ENCODE measurements at regions not wholly inside any gene's neighbourhood (a gene's known extent, or its start where the extent isn't known, plus 50 kb on each side); places are given as distances from the start of the nearest gene placed in this dataset.

- WGBS, 2 experiments (ENCODE audit: extremely low coverage in 1 of 2, insufficient coverage in 1 of 2, insufficient read length in 1 of 2, insufficient replicate concordance in 2 of 2, low coverage in 1 of 2, low lambda C conversion rate in 2 of 2, missing lambda C conversion rate in 1 of 2) = 37% methylated on average over 14 of the region's 14 CpGs; no CpG with 5 or more reads in 1 of the 2 experiments
- Histone ChIP-seq H3K4ac (replicated peaks; ENCODE audit: insufficient read length, low read depth, low read length) (no peak overlapping the region), H4K5ac (ENCODE audit: insufficient read length, low read depth, low read length) (no peak overlapping the region), H4K91ac (replicated peaks; ENCODE audit: insufficient read length, low read length) (no peak overlapping the region), H2BK12ac (ENCODE audit: low read depth, low read length) (no peak overlapping the region), H2AK5ac (ENCODE audit: low read depth, low read length) (no peak overlapping the region), H2BK20ac (ENCODE audit: low read length) (no peak overlapping the region), H3K4me1 (replicated peaks in 1 of 4; ENCODE audit: control insufficient read depth in 3 of 4, insufficient read depth in 4 of 4, low read length in 3 of 4) (peaks cover 8 to 15% (median 12%) of the 10 kb centered on the region in 4 experiments; a peak in 6 of 7 replicates), H4K20me1 (replicated peaks in 1 of 2; ENCODE audit: control insufficient read depth in 1 of 2, insufficient read depth in 2 of 2, low read length in 2 of 2) (no peaks in the 10 kb centered on the region), H2BK5ac (ENCODE audit: low read depth, low read length) (no peak overlapping the region), H3K79me2 (ENCODE audit: control insufficient read depth in 1 of 2, insufficient read depth in 2 of 2, low read length in 2 of 2) (no peaks in the 10 kb centered on the region), H3K23ac (ENCODE audit: insufficient read length) (no peak overlapping the region), H3K56ac (replicated peaks; ENCODE audit: insufficient read length, low read depth, low read length) (no peak overlapping the region), H3K9ac (replicated peaks in 1 of 4; ENCODE audit: extremely low read depth in 1 of 4, low read depth in 3 of 4, low read length in 3 of 4) (no peak overlapping the region), H3K23me2 (ENCODE audit: low read depth, low read length) (no peaks in the 10 kb centered on the region), H3K79me1 (ENCODE audit: low read depth, low read length) (no peaks in the 10 kb centered on the region), H3K36me3 (ENCODE audit: control insufficient read depth in 2 of 4, insufficient read depth in 4 of 4, low read length in 3 of 4) (no peaks in the 10 kb centered on the region), H2BK120ac (replicated peaks; ENCODE audit: low read depth, low read length) (peak overlapping the region; percentile 11), H3K18ac (ENCODE audit: extremely low read depth, low read length) (peak overlapping the region; percentile 62; the same call in 1 of the 2 replicates), H3K27ac (ENCODE audit: low read depth, low read length) (no peak overlapping the region), H3K27me3 (replicated peaks in 1 of 4; ENCODE audit: control insufficient read depth in 3 of 4, extremely low read depth in 1 of 4, insufficient read depth in 3 of 4, low read length in 3 of 4) (no peaks in the 10 kb centered on the region; a peak in 1 of 7 replicates), H3K4me2 (ENCODE audit: insufficient read depth in 1 of 2, low read depth in 2 of 2, low read length in 2 of 2) (peak overlapping the region; percentile 56 to 58), H3K14ac (ENCODE audit: insufficient read length) (no peak overlapping the region), H4K8ac (ENCODE audit: extremely low read depth, insufficient read depth, low read length) (no peak overlapping the region; the same call in 1 of the 2 replicates), H2AFZ (ENCODE audit: low read length) (peak overlapping the region; percentile 27; the same call in 1 of the 2 replicates), H3K4me3 (ENCODE audit: extremely low read depth in 1 of 4, insufficient read depth in 2 of 4, low read depth in 3 of 4, low read length in 4 of 4) (peak overlapping the region in 1 of 4 experiments; percentile 40; a peak in 1 of 8 replicates), H3K9me3 (ENCODE audit: insufficient read depth in 2 of 2, low read depth in 1 of 2, low read length in 1 of 2) (no peaks in the 10 kb centered on the region), H2BK15ac (ENCODE audit: low read length) (no peak overlapping the region)
- DNase-seq (ENCODE audit: low read depth in 1 of 2, low spot score in 2 of 2) (peak; percentile 15 to 48), FAIRE-seq (peak; percentile 73)
- CTCF ChIA-PET (ENCODE audit: partially characterized antibody) = interaction anchor here (0.7 to 1.2 kb wide), 4 partner anchors 8 to 337 kb away, joined by 3 read pairs; no protein-coding TSS in a partner anchor
- POLR2A ChIA-PET (ENCODE audit: partially characterized antibody) = interaction anchor here (0.6 kb wide), 1 partner anchor 256 kb away, joined by 3 read pairs; no protein-coding TSS in a partner anchor
- TF ChIP-seq POLR2AphosphoS5 (IDR thresholded peaks at IDR 0.05; ENCODE audit: low read depth, low read length) (no peak), CBX5 (IDR thresholded peaks at IDR 0.05; ENCODE audit: low read depth, low read length) (no peak), CTCF (IDR thresholded peaks at IDR 0.05; ENCODE audit: control extremely low read depth in 1 of 3, insufficient read depth in 1 of 3, low read depth in 1 of 3, low read length in 3 of 3) (no peak), EZH2 (IDR thresholded peaks at IDR 0.05; ENCODE audit: low read depth, low read length, severe bottlenecking) (no peak), NANOG (IDR thresholded peaks at IDR 0.05; ENCODE audit: insufficient read depth, low read depth, low read length, poor library complexity, severe bottlenecking) (no peak), SP2 (IDR thresholded peaks at IDR 0.05; ENCODE audit: low read length) (no peak), MAX (IDR thresholded peaks at IDR 0.05) (peak; percentile 24; the same call in 1 of the 2 replicates), RBBP5 (IDR thresholded peaks at IDR 0.05; ENCODE audit: borderline replicate concordance, low read depth, low read length) (no peak), TBP (IDR thresholded peaks at IDR 0.05; ENCODE audit: low read depth, low read length) (peak; percentile 26; the same call in 1 of the 2 replicates)
Measured at GRCh38 chr9:106621313-106622163, 241.4 kb upstream of the ZNF462 start.

All from H1 (cell line).